ENCODE measurements at regions not wholly inside any gene's neighbourhood (a gene's known extent, or its start where the extent isn't known, plus 50 kb on each side); places are given as distances from the start of the nearest gene placed in this dataset.

DNA sequence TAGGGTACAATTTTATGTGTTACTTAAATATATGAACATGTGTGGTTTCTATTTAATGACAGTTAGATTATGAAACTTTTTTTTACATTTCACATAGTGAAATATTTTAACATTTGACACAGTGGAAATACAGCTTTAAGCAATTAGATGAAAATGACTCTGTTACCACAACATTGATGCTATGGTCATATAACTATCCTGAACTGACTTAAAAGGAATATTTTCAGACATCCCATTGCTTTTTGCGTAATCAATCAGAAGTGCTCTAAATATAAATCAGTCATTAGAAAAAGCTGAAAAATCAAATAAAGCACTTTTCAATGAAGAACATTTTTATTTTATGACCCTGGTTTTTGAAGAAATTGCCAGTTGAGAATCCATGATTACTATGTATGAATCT lies 80.3 kb downstream of the UFM1 start:
- ATAC-seq: no peak

DNA sequence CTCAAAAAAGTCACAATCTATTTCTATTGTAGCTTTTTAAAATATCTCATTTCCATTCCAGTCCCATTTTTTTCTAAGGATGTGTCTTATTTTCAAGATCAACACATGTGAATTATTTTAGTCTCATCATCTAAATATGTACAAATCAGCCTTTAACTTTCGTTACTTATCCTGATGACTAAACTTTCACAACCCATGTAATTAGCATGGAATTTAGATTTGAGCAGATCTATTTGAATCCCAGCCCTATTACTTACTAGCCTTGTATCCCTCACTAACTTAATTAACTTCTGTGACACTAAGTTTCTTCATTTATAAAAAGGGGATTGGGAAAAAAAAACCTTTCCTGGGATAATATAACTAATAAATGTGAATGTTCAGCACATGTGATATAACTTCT lies 81.1 kb downstream of the UFM1 start:
- intact Hi-C loops (cut with micrococcal nuclease): no loop called here
- no peak overlapping the region for H3K9ac ChIP-seq (ENCODE audit: low read length)
- no peak overlapping the region for H2AFZ ChIP-seq (ENCODE audit: low read depth, low read length, poor library complexity, severe bottlenecking)
- TF ChIP-seq TCF7L2 (IDR thresholded peaks at IDR 0.05; ENCODE audit: borderline replicate concordance, extremely low read depth, insufficient read depth, insufficient read length) (no peak), ZFX (IDR thresholded peaks at IDR 0.05) (no peak), POLR2AphosphoS5 (IDR thresholded peaks at IDR 0.05; ENCODE audit: low read depth, low read length) (no peak), YY1 (IDR thresholded peaks at IDR 0.05; ENCODE audit: extremely low read depth, insufficient replicate concordance, low read depth, low read length) (no peak), FOSL1 (IDR thresholded peaks at IDR 0.05; ENCODE audit: low read depth) (no peak), ZNF274 (IDR thresholded peaks at IDR 0.05; ENCODE audit: low read depth, low read length) (no peak)
- TF ChIP-seq, protein P1, sequence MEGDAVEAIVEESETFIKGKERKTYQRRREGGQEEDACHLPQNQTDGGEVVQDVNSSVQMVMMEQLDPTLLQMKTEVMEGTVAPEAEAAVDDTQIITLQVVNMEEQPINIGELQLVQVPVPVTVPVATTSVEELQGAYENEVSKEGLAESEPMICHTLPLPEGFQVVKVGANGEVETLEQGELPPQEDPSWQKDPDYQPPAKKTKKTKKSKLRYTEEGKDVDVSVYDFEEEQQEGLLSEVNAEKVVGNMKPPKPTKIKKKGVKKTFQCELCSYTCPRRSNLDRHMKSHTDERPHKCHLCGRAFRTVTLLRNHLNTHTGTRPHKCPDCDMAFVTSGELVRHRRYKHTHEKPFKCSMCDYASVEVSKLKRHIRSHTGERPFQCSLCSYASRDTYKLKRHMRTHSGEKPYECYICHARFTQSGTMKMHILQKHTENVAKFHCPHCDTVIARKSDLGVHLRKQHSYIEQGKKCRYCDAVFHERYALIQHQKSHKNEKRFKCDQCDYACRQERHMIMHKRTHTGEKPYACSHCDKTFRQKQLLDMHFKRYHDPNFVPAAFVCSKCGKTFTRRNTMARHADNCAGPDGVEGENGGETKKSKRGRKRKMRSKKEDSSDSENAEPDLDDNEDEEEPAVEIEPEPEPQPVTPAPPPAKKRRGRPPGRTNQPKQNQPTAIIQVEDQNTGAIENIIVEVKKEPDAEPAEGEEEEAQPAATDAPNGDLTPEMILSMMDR (IDR thresholded peaks at IDR 0.05 in 2 of 3, conservative IDR thresholded peaks at IDR 0.05 in 1 of 3; ENCODE audit: borderline replicate concordance in 1 of 3, insufficient read depth in 1 of 3, low read depth in 2 of 3, low read length in 2 of 3): no peak
- TF ChIP-seq, protein P2, sequence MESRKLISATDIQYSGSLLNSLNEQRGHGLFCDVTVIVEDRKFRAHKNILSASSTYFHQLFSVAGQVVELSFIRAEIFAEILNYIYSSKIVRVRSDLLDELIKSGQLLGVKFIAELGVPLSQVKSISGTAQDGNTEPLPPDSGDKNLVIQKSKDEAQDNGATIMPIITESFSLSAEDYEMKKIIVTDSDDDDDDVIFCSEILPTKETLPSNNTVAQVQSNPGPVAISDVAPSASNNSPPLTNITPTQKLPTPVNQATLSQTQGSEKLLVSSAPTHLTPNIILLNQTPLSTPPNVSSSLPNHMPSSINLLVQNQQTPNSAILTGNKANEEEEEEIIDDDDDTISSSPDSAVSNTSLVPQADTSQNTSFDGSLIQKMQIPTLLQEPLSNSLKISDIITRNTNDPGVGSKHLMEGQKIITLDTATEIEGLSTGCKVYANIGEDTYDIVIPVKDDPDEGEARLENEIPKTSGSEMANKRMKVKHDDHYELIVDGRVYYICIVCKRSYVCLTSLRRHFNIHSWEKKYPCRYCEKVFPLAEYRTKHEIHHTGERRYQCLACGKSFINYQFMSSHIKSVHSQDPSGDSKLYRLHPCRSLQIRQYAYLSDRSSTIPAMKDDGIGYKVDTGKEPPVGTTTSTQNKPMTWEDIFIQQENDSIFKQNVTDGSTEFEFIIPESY (IDR thresholded peaks at IDR 0.05; ENCODE audit: extremely low read depth, insufficient replicate concordance, low read length): no peak

More for the DNA sequence above, 80.3 kb downstream of the UFM1 start:
- Histone ChIP-seq H3K9ac (ENCODE audit: low read length) (no peak overlapping the region), H3K4me1 (ENCODE audit: control insufficient read depth in 1 of 2, insufficient read depth in 2 of 2, low read length in 2 of 2) (no peaks in the 10 kb centered on the region), H3K36me3 (ENCODE audit: control insufficient read depth in 1 of 2, insufficient read depth in 2 of 2, low read length in 2 of 2) (no peaks in the 10 kb centered on the region), H4K20me1 (ENCODE audit: insufficient read depth) (no peaks in the 10 kb centered on the region), H3K27me3 (ENCODE audit: insufficient read depth, low read length) (peaks cover 2% of the 10 kb centered on the region; the same call in 1 of the 2 replicates), H3K4me3 (replicated peaks in 1 of 2; ENCODE audit: low read depth in 1 of 2, low read length in 2 of 2) (no peak overlapping the region), H3K4me2 (ENCODE audit: low read length) (no peak overlapping the region), H3K27ac (ENCODE audit: low read depth, low read length) (no peak overlapping the region), H3K9me2 (ENCODE audit: insufficient read depth) (no peaks in the 10 kb centered on the region), H3K9me3 (ENCODE audit: control insufficient read depth in 1 of 2, insufficient read depth in 1 of 2, low read depth in 1 of 2, low read length in 2 of 2) (no peaks in the 10 kb centered on the region), H2AFZ (ENCODE audit: low read depth, low read length, poor library complexity, severe bottlenecking) (no peak overlapping the region), H3K79me2 (ENCODE audit: insufficient read depth, low read length) (no peaks in the 10 kb centered on the region)
- POLR2A ChIA-PET: no interaction called here
- TF ChIP-seq EGR1 (IDR thresholded peaks at IDR 0.05; ENCODE audit: low read depth) (no peak), SIN3A (IDR thresholded peaks at IDR 0.05; ENCODE audit: low read depth) (no peak), CBX3 (IDR thresholded peaks at IDR 0.05; ENCODE audit: low read depth) (no peak), JUND (IDR thresholded peaks at IDR 0.05) (no peak), EZH2 (IDR thresholded peaks at IDR 0.05) (no peak)
- TF ChIP-seq, protein P1 (IDR thresholded peaks at IDR 0.05 in 2 of 3, conservative IDR thresholded peaks at IDR 0.05 in 1 of 3; ENCODE audit: borderline replicate concordance in 1 of 3, insufficient read depth in 1 of 3, low read depth in 2 of 3, low read length in 2 of 3): no peak
- TF ChIP-seq, protein P3, sequence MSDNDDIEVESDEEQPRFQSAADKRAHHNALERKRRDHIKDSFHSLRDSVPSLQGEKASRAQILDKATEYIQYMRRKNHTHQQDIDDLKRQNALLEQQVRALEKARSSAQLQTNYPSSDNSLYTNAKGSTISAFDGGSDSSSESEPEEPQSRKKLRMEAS (IDR thresholded peaks at IDR 0.05): no peak
- RAD21 ChIA-PET (ENCODE audit: low non-redundant PET in 1 of 2, low total read pairs in 2 of 2, uncharacterized antibody in 2 of 2, unreplicated experiment in 2 of 2): no interaction called here
- no peak for DNase-seq (ENCODE audit: low read depth, low spot score)
- CTCF ChIA-PET: no interaction called here
- intact Hi-C loops (cut with micrococcal nuclease): no loop called here
- BruUV-seq (replicated peaks): no TSS peak

More for the DNA sequence above, 81.1 kb downstream of the UFM1 start:
- H3K9me2 ChIP-seq (ENCODE audit: insufficient read depth): no peaks in the 10 kb centered on the region
- no peaks in the 10 kb centered on the region for H4K20me1 ChIP-seq (ENCODE audit: insufficient read depth)
- RAD21 ChIA-PET (ENCODE audit: low non-redundant PET in 1 of 2, low total read pairs in 2 of 2, uncharacterized antibody in 2 of 2, unreplicated experiment in 2 of 2): no interaction called here
- no peak overlapping the region for H3K27ac ChIP-seq (ENCODE audit: low read depth, low read length)
- no peak overlapping the region for H3K4me3 ChIP-seq (replicated peaks in 1 of 2; ENCODE audit: low read depth in 1 of 2, low read length in 2 of 2)
- no peaks in the 10 kb centered on the region for H3K9me3 ChIP-seq (ENCODE audit: control insufficient read depth in 1 of 2, insufficient read depth in 1 of 2, low read depth in 1 of 2, low read length in 2 of 2)
- DNase-seq (ENCODE audit: low read depth, low spot score) (no peak), ATAC-seq (no peak)
- CTCF ChIA-PET: no interaction called here
- POLR2A ChIA-PET: no interaction called here
- no peaks in the 10 kb centered on the region for H3K36me3 ChIP-seq (ENCODE audit: control insufficient read depth in 1 of 2, insufficient read depth in 2 of 2, low read length in 2 of 2)
- H3K4me1 ChIP-seq (ENCODE audit: control insufficient read depth in 1 of 2, insufficient read depth in 2 of 2, low read length in 2 of 2): no peaks in the 10 kb centered on the region
- H3K4me2 ChIP-seq (ENCODE audit: low read length): no peak overlapping the region
- H3K27me3 ChIP-seq (ENCODE audit: insufficient read depth, low read length): peaks cover 2% of the 10 kb centered on the region; the same call in 1 of the 2 replicates
- BruUV-seq (replicated peaks): no TSS peak
- no peaks in the 10 kb centered on the region for H3K79me2 ChIP-seq (ENCODE audit: insufficient read depth, low read length)

Measured in HCT116 (cell line).